Caki2 (cell line): ENCODE measurements at regions not wholly inside any gene's neighbourhood (a gene's known extent, or its start where the extent isn't known, plus 50 kb on each side); places are given as distances from the start of the nearest gene placed in this dataset.

Experiments
- DNase-seq: peaks from one replicate; pipeline ENCODE4 v3.0.0-alpha.2; 2015; ENCODE audit warnings: low read depth
- in situ Hi-C: cut with HindIII; loops from 2 replicates; pipeline ENCODE4 v1.10.0; 2016; ENCODE audit warnings: low sequenced_read_pairs, low pct_unique_long_range_greater_than_20kb, mixed read lengths

DNA sequence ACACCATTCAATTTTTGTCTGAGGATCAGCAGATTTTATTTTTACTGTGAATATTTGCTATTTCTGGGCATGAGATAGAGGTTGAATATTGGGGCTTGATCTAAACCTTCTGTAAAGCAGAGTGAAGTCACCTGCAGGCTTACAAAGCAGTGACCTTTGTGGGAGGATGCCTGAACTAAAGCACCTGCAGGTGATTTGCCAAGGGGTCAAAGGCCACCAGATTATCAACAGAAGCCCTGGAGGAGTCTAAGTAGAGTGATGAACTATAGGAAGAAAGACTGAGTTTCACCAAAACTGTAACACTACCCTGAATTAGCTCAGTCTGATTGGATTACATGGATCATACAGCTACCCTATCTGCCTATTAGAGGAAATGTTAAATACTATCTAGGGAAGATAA is 144.3 kb upstream of the PRLR start:
- DNase-seq = no peak
- in situ Hi-C loops = no loop called here

DNA sequence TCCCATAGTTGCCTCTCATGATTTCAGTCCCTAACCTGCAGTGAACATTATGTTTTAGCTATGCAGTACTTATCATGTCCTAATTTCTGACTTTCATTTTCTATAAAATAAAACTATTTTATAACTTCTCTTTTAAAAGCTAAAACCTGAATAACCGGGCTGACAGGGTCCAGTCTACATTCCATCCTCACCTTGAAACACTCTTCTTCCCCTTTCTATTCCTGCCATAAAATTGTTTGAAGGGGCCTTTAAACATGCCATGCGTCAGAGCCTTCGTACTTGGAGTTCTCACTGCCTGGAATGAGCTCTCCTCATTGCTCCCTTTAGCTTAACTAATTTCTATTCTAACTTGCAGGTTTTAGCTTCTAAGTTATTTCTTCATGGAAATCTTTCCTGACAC is 143.0 kb upstream of the PRLR start:
- no peak for DNase-seq
- in situ Hi-C loops = no loop called here

DNA sequence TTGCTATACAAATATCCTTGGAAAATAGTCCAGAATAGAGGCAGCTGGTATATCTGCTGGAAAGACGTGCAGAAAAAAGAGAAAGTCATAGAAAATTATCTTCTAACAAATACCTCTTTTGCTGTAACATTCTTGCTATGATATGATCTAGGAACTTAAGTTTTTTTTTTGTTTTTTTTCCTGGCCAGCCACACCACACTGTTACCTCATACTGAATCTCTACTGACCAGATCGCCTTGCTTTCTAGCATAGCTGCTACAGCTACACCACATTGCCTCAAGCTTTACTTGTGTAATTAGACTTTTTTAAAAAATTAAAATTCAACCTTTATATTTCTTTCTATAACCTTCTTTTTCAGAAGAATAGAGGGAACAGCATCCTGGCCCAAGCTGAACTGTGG is 142.2 kb upstream of the PRLR start:
- no peak for DNase-seq
- in situ Hi-C loops = no loop called here

DNA sequence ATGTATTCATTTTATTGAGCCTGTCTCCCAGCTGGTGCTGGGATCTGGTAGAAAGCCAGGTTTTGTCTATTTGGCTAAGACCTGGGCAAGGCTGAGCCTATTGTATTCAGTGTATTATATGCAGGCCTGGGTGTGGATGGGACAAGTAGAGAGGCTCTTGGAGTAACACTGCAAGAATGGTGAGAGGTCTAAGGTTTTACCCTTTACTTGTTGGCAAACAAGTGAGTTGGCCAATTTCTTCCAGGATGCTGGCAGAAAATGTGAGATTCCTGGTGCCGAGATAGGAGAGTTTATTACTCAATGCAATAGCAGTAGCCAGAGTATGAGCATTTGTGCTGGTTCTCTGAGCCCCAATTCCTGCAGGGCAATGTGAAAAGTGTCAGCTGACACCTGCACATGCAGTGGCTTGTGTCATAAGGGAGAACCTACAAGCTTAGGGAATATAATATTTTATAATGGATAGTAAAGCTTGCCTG is 141.7 kb upstream of the PRLR start:
- in situ Hi-C loops = no loop called here
- DNase-seq = no peak

DNA sequence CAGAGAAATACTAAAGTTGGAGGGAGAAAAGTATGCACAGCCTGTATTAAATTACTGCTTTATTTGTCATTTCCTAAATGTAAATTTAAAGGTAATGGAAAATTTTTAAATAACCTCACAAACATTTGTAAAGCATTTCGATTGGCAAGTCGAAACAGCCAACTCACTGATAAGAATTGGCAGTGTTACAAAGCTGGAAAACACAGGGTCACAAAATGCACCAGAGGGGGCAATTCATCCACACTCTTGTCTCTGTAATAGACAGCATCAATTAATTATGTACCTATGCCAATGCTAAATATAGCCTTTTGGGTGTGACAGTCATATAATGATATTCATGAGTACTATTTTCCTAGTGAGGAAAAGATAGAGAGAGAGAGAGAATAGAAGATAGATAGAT is 140.6 kb upstream of the PRLR start:
- no peak for DNase-seq
- in situ Hi-C loops = no loop called here

DNA sequence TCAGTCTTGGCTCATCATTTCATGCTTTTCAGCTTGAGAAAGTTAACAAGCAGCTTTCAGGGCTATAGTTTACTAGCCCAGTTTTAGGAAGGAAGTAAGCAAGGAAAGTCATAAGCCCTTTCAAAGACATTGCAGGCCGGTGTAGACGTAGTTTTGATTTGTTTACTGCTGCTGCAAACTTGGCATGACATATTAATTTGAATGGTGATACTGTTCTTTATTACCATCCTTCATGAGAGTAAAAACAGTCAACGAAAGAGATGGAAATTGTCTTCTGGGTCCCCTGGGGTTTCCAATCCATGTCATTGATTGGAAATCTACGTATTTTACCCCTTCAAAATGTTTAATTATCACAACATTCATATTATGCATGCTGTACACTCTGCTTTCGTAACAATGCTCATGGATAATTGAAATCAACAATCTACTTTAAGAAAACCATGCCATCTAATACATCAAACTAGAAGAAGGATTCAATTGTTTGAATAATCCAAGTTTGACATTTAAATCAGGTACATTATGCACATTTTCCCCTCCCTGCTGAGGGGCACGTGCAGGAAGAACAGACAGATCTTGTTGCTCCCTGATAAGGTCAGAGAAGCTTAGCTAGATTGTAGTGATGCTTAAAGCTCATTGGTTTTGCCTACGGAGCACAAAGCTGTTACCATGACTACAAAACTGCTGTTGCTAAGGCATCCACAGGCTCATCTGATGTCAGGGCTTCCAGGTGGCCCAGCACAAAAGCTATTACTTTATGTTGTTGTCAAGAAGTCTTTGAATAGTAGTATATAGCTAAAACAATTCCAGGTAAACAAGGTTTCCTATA is 139.9 kb upstream of the PRLR start:
- in situ Hi-C loops = no loop called here
- no peak for DNase-seq

DNA sequence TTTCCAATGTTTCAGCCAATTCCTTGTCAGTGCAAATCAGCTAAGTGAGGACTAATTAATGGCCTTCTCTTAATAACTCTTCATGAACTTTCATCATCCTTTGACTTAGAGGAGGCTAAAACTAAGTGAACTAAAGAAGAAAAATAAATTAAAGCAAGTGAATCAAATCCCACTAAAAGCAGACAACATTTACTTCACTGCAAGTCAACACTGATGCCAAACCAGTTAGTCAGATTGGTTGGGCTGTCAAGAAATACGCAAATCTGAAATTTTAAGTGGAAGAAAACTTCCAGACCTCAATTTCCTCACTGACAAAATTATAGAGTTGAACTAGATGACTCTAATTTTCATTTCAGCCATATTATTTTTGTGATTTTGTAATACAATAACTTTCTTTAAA is 137.2 kb upstream of the PRLR start:
- DNase-seq = no peak
- in situ Hi-C loops = no loop called here

DNA sequence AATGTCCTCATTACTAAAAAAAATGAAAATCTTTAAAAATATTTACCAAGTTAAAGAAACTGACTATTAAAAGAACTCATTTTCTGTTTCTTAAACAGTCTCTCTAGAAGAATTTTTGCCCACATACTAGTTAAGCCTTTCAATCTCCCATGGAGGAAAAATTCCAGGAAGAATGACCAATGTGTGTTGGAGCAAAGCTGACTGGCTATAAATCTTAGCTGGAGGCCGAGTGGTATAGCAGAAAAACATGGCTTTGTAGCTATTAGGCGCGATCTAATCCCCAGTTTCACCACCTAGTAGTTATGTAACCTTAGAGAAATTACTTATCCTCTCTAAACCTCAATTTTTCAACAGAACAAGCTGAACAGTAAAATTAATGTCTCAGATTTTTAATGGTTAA is 135.5 kb upstream of the PRLR start:
- in situ Hi-C loops = no loop called here
- no peak for DNase-seq

DNA sequence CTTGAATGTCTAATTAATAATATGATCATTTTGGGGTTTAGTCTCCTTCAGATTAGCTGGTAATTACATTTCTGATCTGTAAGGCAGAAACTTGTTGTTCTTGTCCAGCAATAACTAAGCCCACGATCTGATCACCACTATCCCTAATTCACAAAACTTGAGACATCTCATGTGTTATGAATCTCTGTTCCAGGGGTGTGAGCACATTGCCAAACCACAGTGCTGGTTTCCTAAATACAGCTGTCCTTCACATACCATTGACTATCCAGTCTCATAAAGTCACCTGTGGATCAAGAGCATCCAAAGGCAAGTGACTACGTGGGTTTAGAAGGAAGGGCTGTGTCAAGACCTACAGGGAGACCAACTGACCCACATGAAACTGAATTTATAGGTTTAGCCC is 134.1 kb upstream of the PRLR start:
- in situ Hi-C loops = no loop called here
- no peak for DNase-seq

DNA sequence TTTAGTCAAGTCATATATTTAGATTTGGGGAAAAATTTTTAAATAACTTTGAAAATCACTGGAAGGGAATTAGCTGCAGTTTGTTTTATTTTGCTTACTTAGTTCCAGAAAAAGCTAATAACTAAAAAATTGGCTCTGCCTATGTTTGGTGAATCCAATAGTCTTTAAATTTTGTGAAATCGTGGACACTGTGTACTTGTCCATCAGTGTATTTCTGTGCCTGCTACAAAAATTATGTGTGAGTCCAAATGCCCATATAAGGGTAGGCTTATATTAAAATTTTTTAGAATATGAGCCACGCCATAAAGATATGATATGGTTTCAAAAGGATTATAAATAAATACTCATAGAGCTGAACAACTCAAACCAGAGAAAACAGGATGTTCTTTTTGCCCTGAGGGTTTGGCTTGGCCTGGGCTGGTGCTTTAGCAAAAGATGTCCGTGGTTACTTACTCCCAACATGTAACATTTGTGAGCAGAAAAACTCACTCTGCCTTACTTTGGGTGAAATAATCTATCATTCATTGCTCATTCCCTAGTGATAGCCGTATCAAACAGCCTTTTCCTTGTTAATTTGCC is 133.2 kb upstream of the PRLR start:
- DNase-seq = no peak
- in situ Hi-C loops = no loop called here

DNA sequence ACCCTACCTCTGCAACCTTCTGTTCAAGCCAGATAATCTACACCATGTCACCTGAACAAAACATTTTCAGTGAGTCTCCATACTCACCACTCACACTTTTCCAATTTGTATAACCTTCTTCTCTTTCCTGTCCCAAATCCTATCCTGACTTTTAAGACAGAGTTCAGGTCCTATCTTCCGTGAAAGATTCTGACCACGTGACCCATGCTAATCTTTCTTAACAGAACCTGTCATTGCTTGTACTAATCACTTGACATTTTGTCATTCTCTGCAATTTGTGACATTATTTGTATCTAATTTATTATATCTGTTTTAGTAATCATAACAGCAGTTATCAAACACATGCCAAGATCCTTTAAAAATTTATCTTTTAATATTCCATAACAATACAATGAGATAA is 132.5 kb upstream of the PRLR start:
- in situ Hi-C loops = no loop called here
- no peak for DNase-seq

DNA sequence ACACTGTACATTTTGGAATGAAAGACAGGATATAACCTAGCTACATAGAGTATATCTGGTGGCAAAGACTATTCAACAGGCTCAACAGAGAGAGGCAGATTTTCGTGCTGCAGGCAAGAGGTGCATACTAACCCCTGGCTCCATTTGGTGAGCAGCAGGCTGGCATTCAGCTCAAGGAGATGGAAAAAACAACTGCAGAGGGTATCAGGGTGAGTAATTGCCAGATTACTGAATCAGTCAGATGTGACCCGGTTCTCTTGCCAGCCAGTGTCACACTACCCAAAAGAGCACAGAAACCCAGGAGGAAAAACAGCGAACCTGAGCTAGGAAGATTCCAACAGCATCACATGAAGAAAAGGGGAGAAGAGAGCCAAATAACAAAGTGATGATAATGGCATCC is 130.4 kb upstream of the PRLR start:
- DNase-seq = no peak
- in situ Hi-C loops = no loop called here

DNA sequence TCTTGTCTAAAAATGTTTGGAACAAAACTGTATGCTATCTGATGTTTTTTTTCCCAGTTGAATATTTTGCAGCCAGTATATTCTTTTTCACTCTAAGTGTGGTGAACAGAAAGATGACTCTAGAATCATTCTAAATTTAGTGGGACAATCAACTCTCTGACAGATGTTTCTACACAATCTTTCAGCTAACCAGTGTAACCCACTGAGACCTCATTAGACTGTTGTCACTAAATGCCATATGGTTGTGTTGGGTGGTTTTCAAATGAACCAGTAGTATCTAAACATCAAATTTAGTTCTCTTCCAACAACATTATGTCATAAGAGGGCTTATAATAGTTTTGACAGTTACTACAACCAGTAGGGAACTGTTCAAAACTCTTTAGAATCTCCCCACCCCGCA is 129.6 kb upstream of the PRLR start:
- in situ Hi-C loops = no loop called here
- DNase-seq = no peak

DNA sequence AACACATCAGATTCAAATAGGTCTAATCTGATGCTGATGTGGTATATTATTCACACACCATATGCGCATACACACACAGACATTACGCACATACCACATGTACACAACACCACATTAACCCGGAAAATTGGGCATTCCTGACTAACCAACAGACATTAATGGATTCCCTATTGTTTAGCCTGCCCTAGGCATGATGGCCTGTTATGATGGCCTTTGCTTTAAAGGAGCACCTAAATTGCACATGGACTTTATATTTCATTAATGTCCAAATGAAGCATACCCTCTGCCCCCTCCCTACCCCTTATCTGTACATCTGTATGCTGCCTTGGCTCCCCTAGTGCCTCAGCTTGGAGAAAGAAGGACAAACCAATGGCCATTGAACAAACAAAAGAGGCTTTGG is 127.7 kb upstream of the PRLR start:
- DNase-seq = no peak
- in situ Hi-C loops = no loop called here

DNA sequence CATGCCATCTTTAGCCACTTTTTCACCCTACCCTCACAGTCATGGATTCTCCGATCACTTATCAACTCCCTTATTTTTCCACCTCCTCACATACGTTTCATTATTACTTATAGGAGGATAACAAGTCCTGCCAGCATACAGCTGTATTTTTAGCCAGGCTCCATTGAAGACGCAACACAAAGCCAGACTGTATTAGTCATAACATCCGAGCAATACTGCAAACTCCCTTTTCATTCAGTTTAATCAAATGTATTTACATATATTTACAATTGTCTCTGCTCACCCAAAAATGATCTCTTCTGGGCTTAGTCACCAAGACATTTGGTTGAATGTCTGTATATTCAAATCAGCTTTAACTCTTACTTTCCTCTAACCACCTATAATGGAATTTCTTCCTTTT is 126.4 kb upstream of the PRLR start:
- in situ Hi-C loops = no loop called here
- DNase-seq = no peak

DNA sequence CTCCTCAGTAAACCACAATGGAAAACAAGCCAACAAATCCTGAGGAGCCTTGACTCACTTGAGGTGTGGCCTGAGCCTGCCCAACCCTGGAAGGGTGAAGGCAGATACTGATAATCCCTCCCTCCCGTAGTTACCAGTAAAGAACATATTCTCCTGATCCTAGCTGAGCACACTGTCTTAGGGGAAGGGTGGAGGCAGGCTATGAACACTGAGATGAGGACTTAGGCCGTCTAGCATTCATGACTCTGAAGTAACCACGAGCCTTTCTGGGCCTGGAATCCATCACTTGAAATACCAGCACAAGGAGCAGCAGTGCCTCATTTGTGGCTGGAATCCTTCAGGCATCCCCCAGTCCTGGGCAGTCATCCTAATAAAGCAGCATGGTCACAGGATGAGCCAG is 124.5 kb upstream of the PRLR start:
- DNase-seq = no peak
- in situ Hi-C loops = no loop called here

DNA sequence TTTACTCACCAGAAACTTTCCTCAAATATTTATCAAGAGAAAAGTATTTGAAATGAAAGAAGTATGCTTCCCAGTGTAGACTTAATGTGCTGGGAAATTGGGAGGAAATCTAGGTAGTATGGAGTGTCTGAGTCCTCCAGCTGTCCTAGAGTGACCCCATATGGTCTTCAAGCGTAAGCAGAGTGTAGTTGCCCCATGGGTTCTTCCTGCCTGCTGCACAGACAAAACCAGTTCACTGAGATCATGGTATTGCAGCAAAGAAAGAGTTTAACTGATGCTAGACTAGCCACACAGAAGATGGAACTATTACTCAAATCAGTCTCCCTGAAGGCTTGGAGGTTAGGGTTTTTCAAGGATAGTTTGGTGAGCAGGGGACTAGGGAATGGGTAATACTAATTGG is 114.9 kb upstream of the PRLR start:
- DNase-seq = no peak
- in situ Hi-C loops = no loop called here

DNA sequence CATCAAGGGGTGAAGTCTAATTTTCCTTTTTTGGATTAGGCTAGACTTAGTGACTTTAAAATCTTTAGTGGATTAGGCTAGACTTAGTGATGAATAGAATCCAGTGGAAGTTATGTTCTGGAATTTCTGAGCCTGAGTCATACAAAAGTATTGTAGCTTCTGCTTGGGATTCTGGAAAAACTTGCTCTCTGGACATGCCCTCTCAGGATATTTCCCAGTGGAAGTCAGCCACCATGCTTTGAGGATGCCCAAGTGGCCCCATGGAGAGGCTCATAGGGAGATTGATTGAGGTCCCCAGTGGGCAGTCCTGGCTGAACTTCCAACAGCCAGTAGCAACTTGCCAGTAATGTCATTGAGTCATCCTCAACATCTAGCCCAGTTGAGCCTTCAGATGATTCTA is 112.4 kb upstream of the PRLR start:
- no peak for DNase-seq
- in situ Hi-C loops = no loop called here

DNA sequence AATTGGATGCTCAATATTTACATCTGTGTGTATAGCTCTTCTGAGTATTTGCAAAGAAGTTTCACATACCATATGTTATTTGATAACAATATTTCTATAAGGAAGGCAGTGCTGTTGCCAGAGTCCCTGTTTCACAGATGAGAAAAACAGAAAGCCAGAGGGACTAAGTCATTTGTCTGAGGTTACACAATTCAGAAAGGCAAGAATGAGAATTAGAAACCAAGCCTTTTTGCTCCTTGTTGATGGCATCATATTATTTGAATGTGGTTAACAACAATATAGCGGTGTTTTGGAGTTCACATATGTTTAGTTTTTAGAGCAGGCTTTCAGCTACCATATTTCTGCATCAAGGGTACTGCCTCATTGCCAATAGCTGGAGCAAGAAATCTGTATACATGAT is 110.9 kb upstream of the PRLR start:
- no peak for DNase-seq
- in situ Hi-C loops = no loop called here

DNA sequence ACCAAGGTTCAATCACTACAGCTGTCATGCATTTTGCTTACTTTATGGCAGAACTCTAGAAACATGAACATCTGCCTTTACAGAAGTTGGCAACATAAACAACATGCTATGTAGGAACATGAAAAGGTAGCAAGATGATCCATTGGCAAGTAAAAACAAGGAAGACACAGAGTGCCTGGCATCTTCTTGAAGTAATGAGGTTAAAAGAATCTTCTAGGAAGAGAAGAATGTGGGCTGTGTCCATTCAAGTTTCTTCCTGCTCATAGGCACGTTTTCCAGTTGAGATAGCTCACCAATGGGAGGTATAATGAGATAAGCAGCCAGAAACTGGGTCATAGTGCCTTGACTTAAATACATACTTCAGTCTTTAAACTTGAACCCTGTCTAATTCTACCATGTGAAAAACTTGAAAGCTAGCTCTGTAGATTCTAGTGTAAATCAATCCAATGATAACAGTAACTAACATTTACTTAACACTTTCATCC is 109.4 kb upstream of the PRLR start:
- no peak for DNase-seq
- in situ Hi-C loops = no loop called here
